ENCODE measurements at regions not wholly inside any gene's neighbourhood (a gene's known extent, or its start where the extent isn't known, plus 50 kb on each side); places are given as distances from the start of the nearest gene placed in this dataset.

GRCh38 chr13:59451236-59451635 is 712.5 kb downstream of the DIAPH3 start:
- no peak for DNase-seq (ENCODE audit: low read depth in 6 of 9, low spot score in 9 of 9)
- Histone ChIP-seq H3K9me3 (ENCODE audit: control insufficient read depth in 2 of 2, insufficient read depth in 1 of 2, low read length in 1 of 2) (no peaks in the 10 kb centered on the region), H3K27me3 (ENCODE audit: control insufficient read depth in 2 of 2, insufficient read depth in 1 of 2, low read length in 1 of 2) (no peaks in the 10 kb centered on the region), H3K27ac (ENCODE audit: low read depth in 1 of 2, low read length in 1 of 2) (no peak overlapping the region), H3K36me3 (ENCODE audit: control insufficient read depth in 2 of 2, insufficient read depth in 2 of 2, low read length in 1 of 2) (no peaks in the 10 kb centered on the region), H3K4me3 (ENCODE audit: low read length in 2 of 2) (no peak overlapping the region), H3K4me1 (ENCODE audit: control insufficient read depth in 2 of 2, insufficient read depth in 2 of 2, low read length in 2 of 2) (no peaks in the 10 kb centered on the region)

DNA sequence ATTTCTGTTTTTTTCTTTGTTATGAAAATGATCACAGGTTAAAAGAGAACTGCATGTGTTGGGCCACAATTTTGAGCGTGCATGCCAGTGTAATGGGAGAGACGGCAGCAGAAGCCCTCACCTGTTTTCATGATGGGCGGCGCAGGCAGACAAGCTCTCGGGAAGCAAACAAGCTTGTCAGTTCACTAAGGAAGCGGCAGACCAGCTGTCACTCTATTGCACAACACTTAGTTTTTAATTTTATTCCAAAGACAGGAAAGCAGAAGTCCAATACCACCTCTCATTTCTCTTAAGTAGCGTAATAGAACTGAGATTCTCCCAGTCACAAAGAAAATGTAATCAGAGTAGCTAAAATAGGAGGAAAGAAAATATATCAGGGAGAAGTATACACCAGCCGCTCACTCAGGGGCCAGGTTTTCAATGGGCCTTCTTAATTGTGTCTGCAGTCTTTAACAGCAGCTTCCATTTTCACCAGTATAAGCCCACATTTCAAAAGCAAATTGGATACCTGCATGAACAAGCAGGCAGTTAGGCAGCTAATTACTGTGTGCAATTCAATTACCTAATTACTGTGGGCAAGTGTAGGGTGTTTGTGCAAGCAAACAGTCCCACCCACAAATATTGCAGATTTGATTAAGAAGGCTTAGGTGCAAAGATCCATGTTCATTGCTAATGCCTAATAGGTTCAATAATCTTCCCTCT is 711.4 kb downstream of the DIAPH3 start:
- 18% methylated on average over 8 of the region's 8 CpGs for WGBS
- Histone ChIP-seq H3K4me1 (ENCODE audit: control insufficient read depth in 2 of 2, insufficient read depth in 2 of 2, low read length in 2 of 2) (no peaks in the 10 kb centered on the region), H3K9me3 (ENCODE audit: control insufficient read depth in 2 of 2, insufficient read depth in 1 of 2, low read length in 1 of 2) (no peaks in the 10 kb centered on the region), H3K27me3 (ENCODE audit: control insufficient read depth in 2 of 2, insufficient read depth in 1 of 2, low read length in 1 of 2) (no peaks in the 10 kb centered on the region), H3K4me3 (ENCODE audit: low read length in 2 of 2) (no peak overlapping the region), H3K27ac (ENCODE audit: low read depth in 1 of 2, low read length in 1 of 2) (no peak overlapping the region), H3K36me3 (ENCODE audit: control insufficient read depth in 2 of 2, insufficient read depth in 2 of 2, low read length in 1 of 2) (no peaks in the 10 kb centered on the region)
- DNase-seq (ENCODE audit: low read depth in 6 of 9, low spot score in 9 of 9), result peak in 2 of 9 donors; percentile 7 to 33

DNA sequence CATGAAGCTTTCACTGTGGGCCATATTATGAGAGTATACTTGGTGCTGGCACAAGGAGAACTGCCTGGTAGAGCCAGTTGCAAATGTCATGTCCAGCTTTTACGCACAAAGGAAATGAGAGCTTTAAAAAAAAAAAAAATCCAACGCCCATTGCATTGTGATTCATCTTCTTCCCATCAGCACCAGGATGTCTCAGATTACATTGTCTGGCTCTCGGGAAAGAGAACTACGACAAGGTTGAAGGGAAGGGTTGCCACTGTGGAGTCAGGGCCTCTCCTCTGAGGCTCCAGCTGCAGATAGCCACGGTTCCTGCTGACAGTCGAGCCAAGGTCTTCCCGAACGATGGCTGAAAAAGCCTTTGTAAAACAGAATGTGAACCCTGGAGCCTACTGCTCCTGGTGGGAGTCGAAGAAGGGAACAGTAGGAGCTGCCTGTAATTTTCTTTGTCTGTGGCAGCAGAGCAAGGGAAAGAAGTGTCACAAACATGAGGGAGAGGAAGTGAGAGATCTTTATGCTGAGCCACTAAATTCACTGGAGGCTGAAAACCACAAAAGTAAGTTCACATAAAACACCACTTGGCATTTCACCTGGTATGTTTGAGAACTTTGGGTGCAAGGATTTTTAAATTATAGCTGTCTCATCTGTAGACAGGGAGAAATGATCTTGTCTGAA is 704.7 kb downstream of the DIAPH3 start:
- peak overlapping the region in 1 of 2 donors; percentile 45 for H3K27ac ChIP-seq (ENCODE audit: low read depth in 1 of 2, low read length in 1 of 2)

DNA sequence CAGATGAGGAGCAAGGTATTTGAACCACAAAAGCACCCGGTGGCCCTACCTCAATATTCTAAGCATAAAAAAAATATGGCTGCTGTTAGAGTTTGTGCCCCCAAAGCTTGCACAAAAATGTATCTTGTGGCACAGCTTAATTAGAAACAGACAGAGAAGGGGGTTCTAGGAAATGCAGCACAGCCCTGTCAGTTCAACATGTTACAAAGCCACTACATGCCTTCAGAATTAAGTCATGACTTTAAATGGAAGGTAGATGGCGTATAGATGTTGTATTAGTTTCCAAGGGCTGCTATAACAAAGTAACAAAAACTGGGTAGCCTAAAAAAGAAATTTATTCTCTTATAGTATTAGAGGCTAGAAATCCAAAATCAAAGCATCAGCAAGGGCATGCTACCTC is 703.8 kb downstream of the DIAPH3 start:
- DNase-seq (ENCODE audit: low read depth in 6 of 9, low spot score in 9 of 9), result no peak
- no peak overlapping the region for H3K4me3 ChIP-seq (ENCODE audit: low read length in 2 of 2)
- peak overlapping the region in 1 of 2 donors; percentile 29 for H3K27ac ChIP-seq (ENCODE audit: low read depth in 1 of 2, low read length in 1 of 2)
- WGBS, result 94% methylated on average over 2 of the region's 2 CpGs
- H3K36me3 ChIP-seq (ENCODE audit: control insufficient read depth in 2 of 2, insufficient read depth in 2 of 2, low read length in 1 of 2), result no peaks in the 10 kb centered on the region
- no peaks in the 10 kb centered on the region for H3K27me3 ChIP-seq (ENCODE audit: control insufficient read depth in 2 of 2, insufficient read depth in 1 of 2, low read length in 1 of 2)
- no peaks in the 10 kb centered on the region for H3K9me3 ChIP-seq (ENCODE audit: control insufficient read depth in 2 of 2, insufficient read depth in 1 of 2, low read length in 1 of 2)
- H3K4me1 ChIP-seq (ENCODE audit: control insufficient read depth in 2 of 2, insufficient read depth in 2 of 2, low read length in 2 of 2), result peaks cover 0 to 10% of the 10 kb centered on the region in 2 donors

More for the DNA sequence above, 704.7 kb downstream of the DIAPH3 start:
- H3K36me3 ChIP-seq (ENCODE audit: control insufficient read depth in 2 of 2, insufficient read depth in 2 of 2, low read length in 1 of 2), result no peaks in the 10 kb centered on the region
- no peaks in the 10 kb centered on the region for H3K27me3 ChIP-seq (ENCODE audit: control insufficient read depth in 2 of 2, insufficient read depth in 1 of 2, low read length in 1 of 2)
- H3K9me3 ChIP-seq (ENCODE audit: control insufficient read depth in 2 of 2, insufficient read depth in 1 of 2, low read length in 1 of 2), result no peaks in the 10 kb centered on the region
- whole genome bisulfite sequencing, result 64% methylated on average over 9 of the region's 9 CpGs
- peak in 2 of 9 donors; percentile 17 to 42 for DNase-seq (ENCODE audit: low read depth in 6 of 9, low spot score in 9 of 9)
- no peak overlapping the region for H3K4me3 ChIP-seq (ENCODE audit: low read length in 2 of 2)
- peaks cover 0 to 10% of the 10 kb centered on the region in 2 donors for H3K4me1 ChIP-seq (ENCODE audit: control insufficient read depth in 2 of 2, insufficient read depth in 2 of 2, low read length in 2 of 2)

- no peaks in the 10 kb centered on the region for H3K9me3 ChIP-seq (ENCODE audit: control insufficient read depth in 2 of 2, insufficient read depth in 1 of 2, low read length in 1 of 2)
- no peak overlapping the region for H3K4me3 ChIP-seq (ENCODE audit: low read length in 2 of 2)
- no peak overlapping the region for H3K27ac ChIP-seq (ENCODE audit: low read depth in 1 of 2, low read length in 1 of 2)
- DNase-seq (ENCODE audit: low read depth in 6 of 9, low spot score in 9 of 9), result no peak
- WGBS, result 91% methylated on average over 3 of the region's 3 CpGs
- H3K4me1 ChIP-seq (ENCODE audit: control insufficient read depth in 2 of 2, insufficient read depth in 2 of 2, low read length in 2 of 2), result peaks cover 0 to 14% of the 10 kb centered on the region in 2 donors
- H3K36me3 ChIP-seq (ENCODE audit: control insufficient read depth in 2 of 2, insufficient read depth in 2 of 2, low read length in 1 of 2), result no peaks in the 10 kb centered on the region
- no peaks in the 10 kb centered on the region for H3K27me3 ChIP-seq (ENCODE audit: control insufficient read depth in 2 of 2, insufficient read depth in 1 of 2, low read length in 1 of 2)
Observed at GRCh38 chr13:59461411-59461810, 702.3 kb downstream of the DIAPH3 start.

GRCh38 chr13:59463023-59463422 is 700.7 kb downstream of the DIAPH3 start:
- 96% methylated on average over 3 of the region's 3 CpGs for WGBS
- no peak overlapping the region for H3K27ac ChIP-seq (ENCODE audit: low read depth in 1 of 2, low read length in 1 of 2)
- no peak overlapping the region for H3K4me3 ChIP-seq (ENCODE audit: low read length in 2 of 2)
- H3K36me3 ChIP-seq (ENCODE audit: control insufficient read depth in 2 of 2, insufficient read depth in 2 of 2, low read length in 1 of 2), result no peaks in the 10 kb centered on the region
- no peaks in the 10 kb centered on the region for H3K9me3 ChIP-seq (ENCODE audit: control insufficient read depth in 2 of 2, insufficient read depth in 1 of 2, low read length in 1 of 2)
- H3K27me3 ChIP-seq (ENCODE audit: control insufficient read depth in 2 of 2, insufficient read depth in 1 of 2, low read length in 1 of 2), result no peaks in the 10 kb centered on the region
- DNase-seq (ENCODE audit: low read depth in 6 of 9, low spot score in 9 of 9), result no peak
- H3K4me1 ChIP-seq (ENCODE audit: control insufficient read depth in 2 of 2, insufficient read depth in 2 of 2, low read length in 2 of 2), result peaks cover 0 to 14% of the 10 kb centered on the region in 2 donors

DNA sequence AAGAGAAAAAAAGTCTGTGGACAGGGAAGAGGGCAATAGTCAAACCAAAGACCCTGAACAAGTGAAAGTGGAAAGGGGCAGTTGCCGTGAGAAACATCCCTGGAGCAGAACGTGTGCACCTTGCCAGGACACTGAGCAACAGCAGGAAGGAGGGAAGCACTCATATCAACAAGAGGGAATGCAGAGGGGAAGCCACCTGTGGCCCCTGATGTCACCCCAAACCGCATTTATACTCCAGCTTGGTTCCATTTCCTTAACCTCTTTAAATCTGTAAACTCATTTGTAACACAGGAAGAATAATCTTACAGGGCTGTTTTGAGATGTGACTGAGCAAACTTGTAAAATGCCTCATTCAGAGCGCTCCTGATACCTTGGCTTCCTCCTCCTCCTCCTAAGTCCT is 698.8 kb downstream of the DIAPH3 start:
- H3K4me1 ChIP-seq (ENCODE audit: control insufficient read depth in 2 of 2, insufficient read depth in 2 of 2, low read length in 2 of 2), result peaks cover 0 to 5% of the 10 kb centered on the region in 2 donors
- no peaks in the 10 kb centered on the region for H3K9me3 ChIP-seq (ENCODE audit: control insufficient read depth in 2 of 2, insufficient read depth in 1 of 2, low read length in 1 of 2)
- H3K36me3 ChIP-seq (ENCODE audit: control insufficient read depth in 2 of 2, insufficient read depth in 2 of 2, low read length in 1 of 2), result no peaks in the 10 kb centered on the region
- no peak for DNase-seq (ENCODE audit: low read depth in 6 of 9, low spot score in 9 of 9)
- H3K27me3 ChIP-seq (ENCODE audit: control insufficient read depth in 2 of 2, insufficient read depth in 1 of 2, low read length in 1 of 2), result no peaks in the 10 kb centered on the region
- no peak overlapping the region for H3K27ac ChIP-seq (ENCODE audit: low read depth in 1 of 2, low read length in 1 of 2)
- 30% methylated on average over 4 of the region's 4 CpGs for WGBS
- H3K4me3 ChIP-seq (ENCODE audit: low read length in 2 of 2), result no peak overlapping the region

GRCh38 chr13:59468396-59468795 is 695.3 kb downstream of the DIAPH3 start:
- H3K9me3 ChIP-seq (ENCODE audit: control insufficient read depth in 2 of 2, insufficient read depth in 1 of 2, low read length in 1 of 2), result no peaks in the 10 kb centered on the region
- H3K4me1 ChIP-seq (ENCODE audit: control insufficient read depth in 2 of 2, insufficient read depth in 2 of 2, low read length in 2 of 2), result peaks cover 0 to 4% of the 10 kb centered on the region in 2 donors
- H3K36me3 ChIP-seq (ENCODE audit: control insufficient read depth in 2 of 2, insufficient read depth in 2 of 2, low read length in 1 of 2), result no peaks in the 10 kb centered on the region
- no peak overlapping the region for H3K27ac ChIP-seq (ENCODE audit: low read depth in 1 of 2, low read length in 1 of 2)
- H3K27me3 ChIP-seq (ENCODE audit: control insufficient read depth in 2 of 2, insufficient read depth in 1 of 2, low read length in 1 of 2), result no peaks in the 10 kb centered on the region
- DNase-seq (ENCODE audit: low read depth in 6 of 9, low spot score in 9 of 9), result no peak
- no peak overlapping the region for H3K4me3 ChIP-seq (ENCODE audit: low read length in 2 of 2)
- WGBS, result 92% methylated on average over 2 of the region's 2 CpGs

DNA sequence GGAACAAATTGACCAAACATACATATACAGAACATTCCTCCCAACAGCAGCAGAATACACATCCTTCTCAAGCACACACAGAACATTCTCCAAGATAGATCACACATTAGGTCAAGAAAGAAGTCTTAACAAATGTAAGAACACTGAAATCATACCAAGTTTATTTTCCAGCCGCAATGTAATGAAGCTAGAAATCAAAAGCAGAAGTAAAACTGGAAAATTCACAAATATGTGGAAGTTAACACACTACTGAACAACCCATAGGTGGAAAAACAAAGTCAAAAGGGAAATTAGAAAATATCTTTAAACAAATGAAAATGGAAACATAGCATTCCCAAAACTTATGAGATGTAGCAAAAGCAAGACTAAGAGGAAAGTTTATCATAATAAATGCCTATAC is 692.6 kb downstream of the DIAPH3 start:
- Histone ChIP-seq H3K27me3 (ENCODE audit: control insufficient read depth in 2 of 2, insufficient read depth in 1 of 2, low read length in 1 of 2) (no peaks in the 10 kb centered on the region), H3K9me3 (ENCODE audit: control insufficient read depth in 2 of 2, insufficient read depth in 1 of 2, low read length in 1 of 2) (no peaks in the 10 kb centered on the region), H3K4me1 (ENCODE audit: control insufficient read depth in 2 of 2, insufficient read depth in 2 of 2, low read length in 2 of 2) (no peaks in the 10 kb centered on the region), H3K36me3 (ENCODE audit: control insufficient read depth in 2 of 2, insufficient read depth in 2 of 2, low read length in 1 of 2) (no peaks in the 10 kb centered on the region), H3K4me3 (ENCODE audit: low read length in 2 of 2) (no peak overlapping the region), H3K27ac (ENCODE audit: low read depth in 1 of 2, low read length in 1 of 2) (no peak overlapping the region)
- DNase-seq (ENCODE audit: low read depth in 6 of 9, low spot score in 9 of 9), result no peak
- 98% methylated on average over 1 of the region's 1 CpG for WGBS

All from thymus (tissue), 11 donors.